NCI-H524 (cell line): ENCODE measurements at regions not wholly inside any gene's neighbourhood (a gene's known extent, or its start where the extent isn't known, plus 50 kb on each side); places are given as distances from the start of the nearest gene placed in this dataset.

Source experiments
- DNase-seq, 2 experiments: peaks; one replicate each; lab custom pipeline; 2025; lab: John Stamatoyannopoulos, UW

DNA sequence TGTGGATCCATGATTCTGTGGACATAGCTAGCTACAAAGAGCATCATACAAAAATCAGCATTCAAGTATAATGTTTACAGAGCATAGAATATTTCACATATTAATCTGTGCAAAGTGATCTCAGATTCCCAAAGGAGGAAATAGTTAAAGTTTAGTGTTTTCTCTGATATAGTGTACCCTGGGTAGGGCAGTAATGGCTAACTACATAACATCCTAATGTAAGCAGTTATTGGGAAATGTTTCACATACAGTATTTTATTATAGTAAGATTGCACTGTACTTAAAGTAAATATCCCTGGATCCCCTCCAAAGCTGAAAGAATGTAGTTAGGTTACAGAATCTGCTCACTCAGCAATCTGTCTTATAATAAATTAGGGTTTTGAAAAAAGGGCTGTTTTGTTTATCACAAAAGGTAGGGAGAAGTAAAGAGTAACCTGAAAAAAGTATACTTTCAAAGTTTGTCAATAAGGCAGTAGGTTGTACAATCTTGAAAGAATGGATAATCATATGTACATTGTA, 52.5 kb upstream of the SMARCA2 start:
- no peak for DNase-seq

DNA sequence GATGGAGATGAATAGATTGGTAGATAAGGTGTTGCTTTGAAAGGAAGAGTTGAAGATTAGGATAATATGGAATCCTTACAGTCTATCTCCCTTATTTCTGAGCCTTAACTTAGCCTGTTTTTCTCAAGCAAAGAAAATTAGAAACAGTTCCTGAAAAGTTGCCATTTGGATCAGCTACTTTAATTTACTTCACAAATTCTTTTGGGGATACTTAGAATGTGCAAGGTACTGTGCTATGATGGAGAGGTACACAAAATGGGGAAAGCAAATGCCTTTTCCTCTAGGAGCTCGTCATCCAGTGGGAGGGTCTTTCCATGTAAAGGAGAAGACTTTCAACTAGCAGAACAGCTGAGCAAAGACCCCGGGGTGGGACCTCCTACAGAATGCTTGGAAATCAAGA, 51.1 kb upstream of the SMARCA2 start:
- no peak for DNase-seq
